AG08395 (cell line): ENCODE measurements at regions not wholly inside any gene's neighbourhood (a gene's known extent, or its start where the extent isn't known, plus 50 kb on each side); places are given as distances from the start of the nearest gene placed in this dataset.

Source experiments
- DNase-seq: peaks from one replicate; pipeline ENCODE4 v3.0.0; 2012; ENCODE audit warnings: mixed read lengths, low spot score

DNA sequence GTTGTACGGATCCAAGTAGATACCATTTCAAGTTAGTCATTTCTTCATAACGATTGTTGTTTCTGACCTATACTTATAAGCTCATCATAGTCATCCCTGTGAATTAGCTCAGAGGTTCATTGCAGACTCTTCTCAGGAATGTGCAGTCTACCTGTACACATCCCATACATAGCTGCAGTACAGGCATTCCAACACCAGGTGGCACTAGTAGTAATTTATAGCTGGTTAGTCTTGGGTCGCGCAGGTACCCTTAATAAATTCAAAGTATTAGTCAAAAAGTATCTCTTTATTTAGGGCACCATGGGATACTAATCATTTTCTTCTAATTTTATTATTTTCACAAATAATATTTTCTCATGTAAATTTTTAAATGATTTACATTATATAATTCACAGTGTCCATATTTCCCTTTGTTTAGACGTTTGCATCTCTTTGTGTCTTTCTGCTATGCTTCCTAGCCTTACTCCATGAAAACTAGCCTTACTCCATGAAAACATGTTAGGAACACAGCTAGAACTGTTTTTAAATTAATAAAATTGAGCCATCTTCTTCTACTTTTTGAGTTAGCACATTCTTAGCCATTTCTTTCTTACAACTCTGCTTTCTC lies 128.6 kb upstream of the FAM83B start:
- DNase-seq = peak; percentile 15

DNA sequence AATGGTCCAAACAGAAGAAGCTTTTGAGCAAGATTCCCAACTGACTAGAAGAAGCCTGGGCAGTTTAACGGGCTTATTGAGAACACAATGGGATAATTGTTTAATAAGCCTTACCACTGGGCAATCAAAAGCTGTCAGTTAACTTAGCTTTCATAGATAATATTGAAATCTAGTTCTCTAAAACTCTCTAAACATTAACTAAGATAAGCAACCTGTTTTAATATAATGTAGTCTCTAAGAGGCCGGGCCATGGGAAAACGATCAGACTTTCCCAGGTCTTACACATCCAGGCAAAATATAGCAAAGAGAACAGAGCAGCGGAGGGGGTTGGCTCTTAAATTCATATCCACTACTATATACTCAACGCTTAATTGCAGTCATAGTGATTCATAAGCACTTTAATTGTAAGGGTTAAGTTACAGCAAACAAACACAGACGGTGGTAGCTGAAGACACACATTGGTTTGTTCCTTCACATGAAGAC lies 128.0 kb upstream of the FAM83B start:
- DNase-seq = no peak

DNA sequence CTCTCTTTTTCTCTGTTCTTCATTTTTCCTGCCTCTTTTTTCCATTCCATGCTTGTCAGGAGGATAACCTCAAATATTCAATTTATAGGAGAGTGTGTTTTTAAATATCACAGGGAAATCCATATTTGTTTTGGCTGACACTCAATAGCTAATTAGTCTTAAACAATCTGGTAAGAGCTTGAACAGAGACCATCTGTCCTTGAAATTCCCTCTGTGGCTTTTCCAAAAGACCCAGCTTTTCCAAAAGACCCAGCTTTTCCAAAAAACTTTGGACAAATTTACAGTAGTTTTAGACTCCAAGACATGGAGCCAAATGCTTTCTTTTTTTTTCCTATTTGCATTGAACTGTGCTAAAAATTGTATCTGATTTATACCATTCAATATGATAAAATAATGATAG lies 127.4 kb upstream of the FAM83B start:
- no peak for DNase-seq

DNA sequence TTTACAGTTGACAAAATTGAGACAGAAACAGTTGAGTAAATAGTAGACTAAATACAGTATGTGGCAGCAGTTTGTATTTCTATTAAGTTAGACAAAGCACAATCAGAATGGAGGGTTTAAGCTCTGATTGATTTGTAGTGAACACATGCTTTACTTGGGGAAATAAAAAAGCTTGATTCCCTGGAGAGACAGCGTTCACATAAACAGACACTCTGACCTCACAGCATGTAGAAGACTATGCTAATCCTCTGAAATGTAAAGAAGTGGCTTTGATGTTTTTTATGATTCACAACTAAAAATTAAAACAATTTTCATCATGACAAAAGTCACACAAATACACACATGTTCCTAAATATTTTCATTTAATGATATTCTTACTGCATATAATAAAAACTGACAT lies 126.9 kb upstream of the FAM83B start:
- DNase-seq = no peak

DNA sequence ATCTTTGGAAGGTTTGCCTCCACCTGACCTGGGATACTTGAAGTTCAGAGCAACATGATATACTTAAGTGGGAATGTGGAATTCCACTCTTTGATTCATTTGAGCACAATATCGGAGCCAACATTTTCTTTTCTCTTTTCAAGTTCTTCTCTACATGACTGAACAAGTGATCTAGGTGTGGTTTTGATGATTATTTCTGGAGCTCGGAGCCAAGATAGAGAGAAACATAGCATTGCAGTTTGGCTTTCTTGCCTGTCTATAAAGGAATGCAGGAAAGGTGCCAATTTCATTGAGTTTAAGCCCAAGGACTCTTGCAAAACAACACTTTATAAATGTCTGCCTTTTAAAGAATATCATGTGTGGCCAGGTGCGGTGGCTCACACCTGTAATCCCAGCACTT lies 124.2 kb upstream of the FAM83B start:
- DNase-seq = no peak

DNA sequence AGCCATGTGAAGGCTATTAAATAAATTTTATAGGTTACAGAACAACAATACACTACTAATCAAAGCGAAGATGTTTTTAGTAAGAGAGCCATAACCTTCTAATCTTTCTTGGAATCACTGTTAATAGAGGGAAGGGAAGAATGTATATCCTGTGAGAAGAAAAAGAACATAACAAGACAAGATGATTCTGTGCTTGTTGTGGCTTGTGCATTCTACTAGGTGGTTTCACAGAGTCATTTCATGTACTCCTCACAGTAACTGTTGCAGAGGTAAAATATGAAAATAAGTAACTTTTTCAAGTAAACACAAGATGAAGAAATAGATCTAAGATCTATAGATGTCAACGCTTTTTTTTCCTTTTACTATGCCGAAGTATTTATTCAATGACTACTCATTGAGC lies 116.9 kb upstream of the FAM83B start:
- DNase-seq = no peak

DNA sequence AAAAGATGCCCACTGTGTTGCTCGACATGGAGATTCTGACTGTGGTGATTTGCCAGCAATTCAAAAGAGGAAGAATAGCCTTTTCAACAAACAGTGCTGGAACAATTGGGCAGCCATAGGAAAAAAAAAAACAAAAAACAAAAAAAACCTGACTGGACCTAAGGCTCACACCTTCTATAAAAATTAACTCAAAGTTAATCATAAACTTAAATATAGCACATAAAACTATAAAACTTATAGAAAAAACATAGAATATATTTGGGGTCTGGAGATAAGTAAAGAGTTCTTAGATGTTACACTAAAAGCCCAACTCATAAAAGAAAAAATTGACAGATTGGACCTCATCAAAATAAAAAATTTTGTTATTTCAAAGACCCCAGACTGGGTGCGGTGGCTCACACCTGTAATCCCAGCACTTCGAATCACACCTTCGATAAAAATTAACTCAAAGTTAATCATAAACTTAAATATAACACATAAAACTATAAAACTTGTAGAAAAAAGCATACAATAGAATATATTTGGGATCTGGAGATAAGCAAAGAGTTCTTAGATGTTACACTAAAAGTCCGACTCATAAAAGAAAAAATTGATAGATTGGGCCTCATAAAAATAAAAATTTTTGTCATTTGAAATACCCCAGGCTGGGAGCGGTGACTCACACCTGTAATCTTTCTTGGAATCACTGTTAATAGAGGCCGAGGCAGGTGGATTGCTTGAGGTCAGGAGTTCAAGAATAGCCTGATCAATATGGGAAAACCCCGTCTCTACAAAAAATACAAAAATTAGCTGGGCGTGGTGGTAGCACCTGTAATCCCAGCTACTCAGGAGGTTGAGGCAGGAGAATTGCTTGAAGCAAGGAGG lies 115.6 kb upstream of the FAM83B start:
- DNase-seq = no peak

DNA sequence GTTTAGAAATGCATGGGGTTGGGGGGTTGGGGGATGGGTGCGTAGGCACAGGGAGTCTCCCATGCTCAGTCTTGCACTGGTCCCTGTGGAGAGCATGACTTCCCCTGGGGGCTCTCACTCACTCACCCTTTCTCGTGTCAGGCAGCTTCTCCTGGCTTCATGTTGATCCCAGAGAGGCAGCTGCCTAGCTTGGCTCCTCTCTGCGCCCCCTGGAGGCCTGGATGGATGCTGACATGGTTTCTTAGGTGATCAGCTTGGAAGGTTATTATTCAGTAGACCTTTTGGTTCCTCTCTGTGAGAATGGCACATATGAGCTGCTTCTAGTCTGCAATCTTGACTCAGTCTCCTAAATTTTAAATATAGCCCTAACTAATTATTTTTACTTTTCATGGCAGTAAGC lies 109.3 kb upstream of the FAM83B start:
- DNase-seq = no peak

DNA sequence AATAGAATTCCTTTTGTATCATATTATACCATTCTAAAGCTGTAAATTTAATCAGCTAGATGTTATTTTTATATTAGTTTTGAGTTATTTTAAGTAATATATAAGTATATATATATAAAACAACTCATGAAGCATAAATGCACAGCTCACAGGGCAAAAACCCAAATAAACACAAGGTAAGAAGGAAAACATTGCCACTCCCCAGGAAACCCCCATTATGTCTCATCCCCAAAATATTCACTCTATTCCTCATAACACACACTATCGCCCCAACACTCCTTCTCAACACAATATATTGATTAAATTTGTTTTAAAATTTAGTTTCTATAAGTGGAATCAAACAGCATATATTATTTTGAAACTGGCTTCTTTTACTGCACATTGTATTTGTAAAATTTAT lies 98.6 kb upstream of the FAM83B start:
- no peak for DNase-seq

DNA sequence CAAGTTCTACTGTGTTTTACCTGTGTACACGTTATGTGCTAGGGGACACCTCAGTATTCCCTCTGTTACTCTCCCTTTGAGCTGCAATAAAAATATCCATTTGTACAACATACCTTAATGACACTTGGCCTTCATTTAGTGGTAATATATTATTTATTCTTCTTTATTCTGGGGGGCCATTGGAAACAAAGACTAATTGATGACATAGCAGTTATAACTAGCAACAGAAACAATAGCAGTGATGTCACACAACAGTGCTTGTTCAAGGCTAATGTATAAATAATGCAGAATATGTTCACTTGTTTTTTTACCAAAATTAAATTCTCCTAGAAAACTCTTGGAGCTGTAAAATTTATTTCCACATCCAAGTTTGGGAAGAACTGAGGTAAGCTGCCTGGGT lies 92.2 kb upstream of the FAM83B start:
- no peak for DNase-seq

DNA sequence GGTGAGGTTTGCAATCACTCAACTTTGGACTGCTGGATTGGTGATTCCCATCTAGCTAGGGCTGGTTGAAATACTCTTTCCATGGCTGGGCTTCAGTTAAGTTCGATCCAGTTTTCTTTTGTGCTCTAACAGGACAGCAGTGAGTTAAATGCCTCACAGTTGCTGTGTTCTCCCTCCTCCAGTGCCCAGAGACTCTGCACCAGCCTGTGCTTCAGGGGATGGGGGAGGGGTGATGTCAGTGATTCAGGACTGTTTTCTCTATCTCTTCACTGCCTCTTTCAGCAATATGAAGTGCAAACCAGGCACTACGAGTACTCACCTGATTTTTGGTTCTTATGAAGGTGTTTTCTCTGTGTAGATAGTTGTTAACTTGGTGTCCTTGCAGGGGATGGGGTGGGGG lies 88.2 kb upstream of the FAM83B start:
- DNase-seq = no peak

DNA sequence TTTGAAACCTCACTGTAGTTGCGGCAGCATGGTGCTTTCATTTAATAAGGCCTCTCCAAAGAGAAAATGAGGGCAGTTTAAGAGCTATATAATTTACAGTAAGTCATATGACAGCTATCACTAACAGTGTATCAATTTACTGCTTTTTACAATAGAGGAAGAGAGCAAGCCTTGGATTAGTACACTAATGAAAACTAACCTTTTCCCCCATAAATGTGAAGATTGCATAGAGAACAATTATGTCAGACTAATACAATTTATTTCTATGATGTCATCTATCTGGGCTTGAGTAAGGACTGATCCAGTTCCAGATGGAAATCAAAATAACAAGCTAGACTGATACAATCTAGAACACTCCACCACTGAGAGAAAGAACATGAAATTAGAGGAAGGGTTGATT lies 78.1 kb upstream of the FAM83B start:
- no peak for DNase-seq

DNA sequence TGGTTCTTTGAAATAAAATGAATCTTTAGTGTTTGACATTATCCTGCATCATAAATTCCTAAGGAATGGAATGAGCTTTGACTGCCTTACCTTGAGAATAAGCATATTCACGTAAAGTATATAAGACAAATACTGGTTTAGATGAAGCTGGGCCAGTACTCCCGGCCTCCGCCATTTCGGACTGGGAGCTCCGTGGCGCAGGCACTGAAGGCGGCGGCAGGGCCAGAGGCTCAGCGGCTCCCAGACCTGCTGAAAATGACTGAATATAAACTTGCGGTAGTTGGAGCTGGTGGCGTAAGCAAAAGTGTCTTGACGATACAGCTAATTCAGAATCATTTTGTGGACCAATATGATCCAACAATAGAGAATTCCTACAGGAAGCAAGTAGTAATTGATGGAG lies 76.2 kb upstream of the FAM83B start:
- no peak for DNase-seq

DNA sequence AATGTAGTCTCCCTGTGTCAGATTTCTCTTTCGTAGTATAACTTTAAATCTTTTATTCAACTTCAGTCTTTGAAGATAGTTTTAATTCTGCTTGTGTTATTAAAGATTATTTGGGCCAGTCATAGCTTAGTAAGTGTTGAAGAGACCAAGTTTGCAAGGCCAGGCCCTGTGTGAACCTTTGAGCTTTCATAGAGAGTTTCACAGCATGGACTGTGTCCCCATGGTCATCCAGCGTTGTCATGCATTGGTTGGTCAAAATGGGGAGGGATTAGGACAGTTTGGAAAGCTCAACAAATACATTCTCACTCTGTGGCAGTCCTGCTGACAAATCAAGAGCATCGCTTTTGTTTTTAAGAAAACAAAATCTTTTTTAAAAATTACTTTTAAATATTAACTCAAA lies 74.6 kb upstream of the FAM83B start:
- no peak for DNase-seq

DNA sequence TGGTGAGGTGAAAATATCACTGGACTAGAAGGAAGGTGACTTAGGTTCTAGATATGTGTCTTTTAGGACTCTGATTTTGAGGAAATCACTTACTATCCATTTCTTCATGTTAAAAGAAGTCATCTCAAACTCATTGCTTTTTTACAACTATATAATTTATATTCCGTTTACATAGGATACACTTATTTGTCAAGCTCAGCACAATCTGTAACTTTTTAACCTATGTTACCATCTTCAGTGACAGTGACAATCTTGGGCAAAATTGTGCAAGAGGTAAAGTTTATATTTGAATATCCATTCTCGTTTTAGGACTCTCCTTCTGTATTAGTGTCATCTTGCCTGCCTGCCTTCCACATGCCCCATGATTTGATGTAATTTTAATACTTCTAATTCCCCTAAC lies 74.0 kb upstream of the FAM83B start:
- DNase-seq = no peak

DNA sequence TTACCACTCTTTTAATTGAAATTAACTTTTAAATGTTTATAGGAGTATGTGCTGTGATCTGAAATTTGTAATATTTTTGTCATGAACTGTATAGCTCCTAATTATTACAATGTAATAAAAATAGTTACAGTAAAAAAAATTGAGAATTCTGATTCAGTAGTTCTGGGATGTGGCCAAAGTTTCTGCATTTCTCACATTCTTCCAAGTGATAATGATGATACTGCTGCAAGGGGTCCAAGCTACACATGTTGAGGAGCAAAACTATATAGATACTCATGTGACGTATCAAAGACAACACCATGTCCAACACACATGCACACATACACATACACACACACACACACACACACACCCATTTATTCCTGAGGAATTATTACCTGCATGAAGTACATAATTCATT lies 71.0 kb upstream of the FAM83B start:
- DNase-seq = no peak

DNA sequence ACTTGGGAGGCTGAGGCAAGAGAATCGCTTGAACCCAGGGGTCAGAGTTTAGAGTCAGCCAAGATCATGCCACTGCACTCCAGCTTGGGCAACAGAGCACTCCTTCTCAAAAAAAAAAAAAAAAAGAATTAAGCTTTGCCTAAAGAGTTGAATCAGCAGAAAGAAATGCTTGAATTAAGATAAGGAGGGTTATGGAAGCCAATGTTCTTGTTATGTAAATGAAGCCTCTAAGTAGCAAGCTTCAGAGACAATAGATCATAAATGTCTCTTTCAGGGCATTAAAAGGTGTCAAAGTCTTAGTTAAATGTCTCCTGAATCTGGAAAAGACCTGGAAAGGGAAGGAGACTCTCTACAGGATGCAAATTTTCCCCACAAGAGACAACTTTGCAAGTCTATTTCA lies 69.7 kb upstream of the FAM83B start:
- DNase-seq = no peak

DNA sequence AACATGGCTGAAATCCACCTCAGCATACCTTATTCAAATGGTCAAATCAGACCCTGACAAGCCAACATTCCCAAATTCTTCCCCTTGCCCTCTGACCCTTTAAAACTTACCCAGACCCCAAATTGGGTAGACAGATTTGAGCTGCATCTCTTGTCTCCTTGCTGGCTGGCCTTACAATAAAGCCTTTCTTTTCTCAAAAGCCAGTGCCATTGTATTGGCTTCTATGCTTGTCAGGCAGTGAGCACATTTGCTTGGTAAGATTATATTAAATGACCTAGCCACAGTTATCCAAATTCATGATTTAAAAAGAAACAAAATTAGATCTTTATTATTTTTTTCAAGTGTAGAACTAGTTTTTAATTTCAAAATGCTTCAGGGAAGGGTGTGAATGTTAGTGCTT lies 67.8 kb upstream of the FAM83B start:
- no peak for DNase-seq

DNA sequence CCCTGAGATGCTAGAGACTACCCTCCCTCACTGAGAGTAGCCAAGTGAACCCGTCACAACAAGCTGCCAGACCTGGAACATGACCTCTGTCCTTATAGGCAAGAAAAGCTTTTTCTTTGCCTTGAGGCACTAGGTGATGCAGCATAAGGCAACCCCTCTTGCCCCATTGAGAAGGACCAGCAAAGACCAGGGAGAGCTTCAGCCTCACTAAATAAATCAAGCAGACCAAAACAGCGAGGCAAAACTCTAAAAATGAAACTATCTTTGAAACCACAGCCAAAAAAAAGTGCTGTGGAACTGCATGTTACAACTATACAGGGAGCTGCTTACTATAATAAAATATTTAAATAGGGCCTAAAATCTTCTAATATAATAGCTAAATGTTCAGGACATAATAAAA lies 62.6 kb upstream of the FAM83B start:
- DNase-seq = no peak

DNA sequence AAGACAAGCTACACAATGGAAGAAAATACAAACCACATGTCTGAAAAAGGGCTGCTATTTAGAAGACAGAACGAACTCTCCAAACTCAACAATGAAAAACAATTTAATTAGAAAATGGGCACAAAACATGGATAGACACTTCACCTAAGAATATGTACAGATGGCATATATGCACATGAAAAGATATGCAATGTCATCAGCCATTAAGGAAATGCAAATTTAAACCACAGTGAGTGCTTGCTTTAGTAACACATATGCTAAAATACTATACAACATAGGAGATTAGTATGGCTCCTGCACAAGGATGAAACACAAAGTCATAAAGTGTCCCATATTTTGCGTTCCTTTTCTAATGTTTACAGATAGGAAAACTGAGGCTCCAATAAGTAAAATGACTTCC lies 60.4 kb upstream of the FAM83B start:
- no peak for DNase-seq

DNA sequence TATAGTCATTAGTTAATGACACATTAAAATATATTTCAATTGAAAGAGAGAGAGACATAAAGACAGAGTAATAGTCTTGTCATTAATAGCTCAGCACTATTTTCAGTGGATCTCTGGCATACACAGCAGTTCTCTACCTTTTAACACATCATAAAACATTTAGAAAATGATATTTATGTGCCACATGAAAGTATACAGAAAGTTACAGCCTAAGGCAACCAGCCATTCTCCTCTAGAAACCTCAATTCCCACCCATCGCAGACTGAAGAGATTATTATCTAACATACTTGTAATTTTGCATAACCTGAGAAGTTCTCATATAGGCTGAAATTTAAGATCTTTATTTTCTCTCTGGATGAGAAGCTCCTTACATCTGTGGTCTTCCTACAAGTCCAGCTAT lies 58.7 kb upstream of the FAM83B start:
- DNase-seq = no peak
